ENCODE measurements at regions not wholly inside any gene's neighbourhood (a gene's known extent, or its start where the extent isn't known, plus 50 kb on each side); places are given as distances from the start of the nearest gene placed in this dataset.

DNA sequence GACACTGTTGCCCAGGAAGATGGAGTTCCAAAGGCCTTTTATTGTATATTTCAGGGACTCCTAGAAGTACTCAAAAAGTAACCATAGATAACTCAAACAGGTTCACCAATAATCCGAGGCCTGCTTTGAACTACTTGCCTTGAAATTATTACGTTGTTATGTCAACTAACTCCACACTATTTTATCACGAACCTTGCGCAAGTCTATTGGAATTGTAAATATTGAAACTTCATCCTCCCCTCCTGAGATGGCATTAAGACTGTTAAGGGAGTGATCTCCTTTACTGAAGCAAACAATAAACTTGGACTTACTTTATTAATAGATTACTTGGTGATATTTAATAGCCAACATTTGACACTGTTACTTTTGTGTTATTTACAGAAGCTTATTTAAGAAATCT lies 199.6 kb upstream of the GADL1 start:
- WGBS (ENCODE audit: low lambda C conversion rate) = 3% methylated on average over 4 of the region's 4 CpGs
- H3K4me3 ChIP-seq (replicated peaks in 1 of 3; ENCODE audit: insufficient read depth in 1 of 3, low read depth in 2 of 3, low read length in 3 of 3) = no peak overlapping the region
- CTCF ChIA-PET (ENCODE audit: low intra/inter-chr PET ratio, low total read pairs) = no interaction called here
- POLR2A ChIA-PET = no interaction called here
- no TSS peak for BruUV-seq (replicated peaks)
- no peaks in the 10 kb centered on the region for H3K79me2 ChIP-seq (ENCODE audit: insufficient read depth, low read length)
- no peaks in the 10 kb centered on the region for H3K9me3 ChIP-seq (ENCODE audit: low read length)
- in situ Hi-C loops (cut with HindIII; ENCODE audit: extremely low pct_ligation_motif_present, low pct_unique_long_range_greater_than_20kb) = no loop called here
- no peak overlapping the region for H3K9ac ChIP-seq (ENCODE audit: insufficient read depth, low read depth, low read length)
- ATAC-seq = no peak; the same call in 2 of the 3 replicates
- intact Hi-C loops (cut with micrococcal nuclease; ENCODE audit: unreplicated experiment) = no loop called here
- no peak overlapping the region for H3K4me2 ChIP-seq (ENCODE audit: low read depth, low read length)
- H4K20me1 ChIP-seq (ENCODE audit: insufficient read depth, low read length) = no peaks in the 10 kb centered on the region
- peaks cover 7% of the 10 kb centered on the region for H3K4me1 ChIP-seq (ENCODE audit: insufficient read depth, low read length)
- no peak overlapping the region for H3K27ac ChIP-seq (ENCODE audit: extremely low read length, insufficient read depth, low read length)
- no peak overlapping the region for H2AFZ ChIP-seq (ENCODE audit: low read length)
- no peaks in the 10 kb centered on the region for H3K36me3 ChIP-seq (replicated peaks in 1 of 2; ENCODE audit: control insufficient read depth in 1 of 2, insufficient read depth in 2 of 2, low read length in 2 of 2)
- no peaks in the 10 kb centered on the region for H3K27me3 ChIP-seq (ENCODE audit: control insufficient read depth in 1 of 2, insufficient read depth in 2 of 2, low read length in 2 of 2)
- peak; percentile 57 for DNase-seq (ENCODE audit: low spot score)
- FAIRE-seq = no peak
- TF ChIP-seq FOXA3 (CRISPR knock-in tag; IDR thresholded peaks at IDR 0.05) (peak; percentile 90), TCF7 (IDR thresholded peaks at IDR 0.05; ENCODE audit: low read depth) (peak; percentile 34; the same call in 1 of the 2 replicates), EP300 (IDR thresholded peaks at IDR 0.05; ENCODE audit: low read depth in 2 of 2, low read length in 2 of 2) (0 out of 4 replicates have a peak, but pooled peaks of 1 of the 2 experiments have one; percentile 9), EP300 (CRISPR knock-in tag; IDR thresholded peaks at IDR 0.05; ENCODE audit: borderline replicate concordance) (no peak), CBFB (CRISPR knock-in tag; IDR thresholded peaks at IDR 0.05) (no peak), GATAD2A (CRISPR knock-in tag; IDR thresholded peaks at IDR 0.05) (peak; percentile 75), FOXP1 (IDR thresholded peaks at IDR 0.05) (no peak), FOXP1 (CRISPR knock-in tag; IDR thresholded peaks at IDR 0.05) (0 out of 2 replicates have a peak, but pooled peaks have one; percentile 9), CEBPG (CRISPR knock-in tag; IDR thresholded peaks at IDR 0.05) (peak; percentile 81), HMG20A (CRISPR knock-in tag; IDR thresholded peaks at IDR 0.05; ENCODE audit: borderline replicate concordance) (peak; percentile 68; the same call in 1 of the 2 replicates), LCORL (IDR thresholded peaks at IDR 0.05) (no peak), LCORL (CRISPR knock-in tag; IDR thresholded peaks at IDR 0.05) (no peak), NFATC3 (CRISPR knock-in tag; IDR thresholded peaks at IDR 0.05) (no peak), ZNF550 (CRISPR knock-in tag; IDR thresholded peaks at IDR 0.05; ENCODE audit: borderline replicate concordance) (no peak), FOXA1 (IDR thresholded peaks at IDR 0.05) (no peak), FOXA1 (CRISPR knock-in tag; IDR thresholded peaks at IDR 0.05) (peak; percentile 78), SIX1 (CRISPR knock-in tag; IDR thresholded peaks at IDR 0.05; ENCODE audit: borderline replicate concordance) (no peak), CEBPB (IDR thresholded peaks at IDR 0.05; ENCODE audit: borderline replicate concordance, low read depth, low read length) (peak; percentile 89), BCL6 (CRISPR knock-in tag; IDR thresholded peaks at IDR 0.05) (peak; percentile 77), MEIS1 (CRISPR knock-in tag; IDR thresholded peaks at IDR 0.05; ENCODE audit: borderline replicate concordance) (no peak), MAFG (CRISPR knock-in tag; IDR thresholded peaks at IDR 0.05) (no peak), KLF13 (CRISPR knock-in tag; IDR thresholded peaks at IDR 0.05) (no peak), PRMT3 (CRISPR knock-in tag; IDR thresholded peaks at IDR 0.05; ENCODE audit: borderline replicate concordance, low read depth) (no peak)
- TF ChIP-seq, protein P1, sequence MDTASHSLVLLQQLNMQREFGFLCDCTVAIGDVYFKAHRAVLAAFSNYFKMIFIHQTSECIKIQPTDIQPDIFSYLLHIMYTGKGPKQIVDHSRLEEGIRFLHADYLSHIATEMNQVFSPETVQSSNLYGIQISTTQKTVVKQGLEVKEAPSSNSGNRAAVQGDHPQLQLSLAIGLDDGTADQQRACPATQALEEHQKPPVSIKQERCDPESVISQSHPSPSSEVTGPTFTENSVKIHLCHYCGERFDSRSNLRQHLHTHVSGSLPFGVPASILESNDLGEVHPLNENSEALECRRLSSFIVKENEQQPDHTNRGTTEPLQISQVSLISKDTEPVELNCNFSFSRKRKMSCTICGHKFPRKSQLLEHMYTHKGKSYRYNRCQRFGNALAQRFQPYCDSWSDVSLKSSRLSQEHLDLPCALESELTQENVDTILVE (CRISPR knock-in tag; IDR thresholded peaks at IDR 0.05) = no peak
- TF ChIP-seq, protein P2, sequence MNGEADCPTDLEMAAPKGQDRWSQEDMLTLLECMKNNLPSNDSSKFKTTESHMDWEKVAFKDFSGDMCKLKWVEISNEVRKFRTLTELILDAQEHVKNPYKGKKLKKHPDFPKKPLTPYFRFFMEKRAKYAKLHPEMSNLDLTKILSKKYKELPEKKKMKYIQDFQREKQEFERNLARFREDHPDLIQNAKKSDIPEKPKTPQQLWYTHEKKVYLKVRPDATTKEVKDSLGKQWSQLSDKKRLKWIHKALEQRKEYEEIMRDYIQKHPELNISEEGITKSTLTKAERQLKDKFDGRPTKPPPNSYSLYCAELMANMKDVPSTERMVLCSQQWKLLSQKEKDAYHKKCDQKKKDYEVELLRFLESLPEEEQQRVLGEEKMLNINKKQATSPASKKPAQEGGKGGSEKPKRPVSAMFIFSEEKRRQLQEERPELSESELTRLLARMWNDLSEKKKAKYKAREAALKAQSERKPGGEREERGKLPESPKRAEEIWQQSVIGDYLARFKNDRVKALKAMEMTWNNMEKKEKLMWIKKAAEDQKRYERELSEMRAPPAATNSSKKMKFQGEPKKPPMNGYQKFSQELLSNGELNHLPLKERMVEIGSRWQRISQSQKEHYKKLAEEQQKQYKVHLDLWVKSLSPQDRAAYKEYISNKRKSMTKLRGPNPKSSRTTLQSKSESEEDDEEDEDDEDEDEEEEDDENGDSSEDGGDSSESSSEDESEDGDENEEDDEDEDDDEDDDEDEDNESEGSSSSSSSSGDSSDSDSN (CRISPR knock-in tag; IDR thresholded peaks at IDR 0.05) = no peak
- TF ChIP-seq, protein P3, sequence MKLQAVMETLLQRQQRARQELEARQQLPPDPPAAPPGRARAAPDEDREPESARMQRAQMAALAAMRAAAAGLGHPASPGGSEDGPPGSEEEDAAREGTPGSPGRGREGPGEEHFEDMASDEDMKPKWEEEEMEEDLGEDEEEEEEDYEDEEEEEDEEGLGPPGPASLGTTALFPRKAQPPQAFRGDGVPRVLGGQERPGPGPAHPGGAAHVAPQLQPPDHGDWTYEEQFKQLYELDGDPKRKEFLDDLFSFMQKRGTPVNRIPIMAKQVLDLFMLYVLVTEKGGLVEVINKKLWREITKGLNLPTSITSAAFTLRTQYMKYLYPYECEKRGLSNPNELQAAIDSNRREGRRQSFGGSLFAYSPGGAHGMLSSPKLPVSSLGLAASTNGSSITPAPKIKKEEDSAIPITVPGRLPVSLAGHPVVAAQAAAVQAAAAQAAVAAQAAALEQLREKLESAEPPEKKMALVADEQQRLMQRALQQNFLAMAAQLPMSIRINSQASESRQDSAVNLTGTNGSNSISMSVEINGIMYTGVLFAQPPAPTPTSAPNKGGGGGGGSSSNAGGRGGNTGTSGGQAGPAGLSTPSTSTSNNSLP (IDR thresholded peaks at IDR 0.05; ENCODE audit: low read depth, low read length) = peak; percentile 56; the same call in 1 of the 2 replicates

Data from HepG2 (cell line).